HepG2 (cell line): ENCODE measurements at regions not wholly inside any gene's neighbourhood (a gene's known extent, or its start where the extent isn't known, plus 50 kb on each side); places are given as distances from the start of the nearest gene placed in this dataset.

Experiments
- ATAC-seq: fragments of 200-7000 bp; cut with Tn5 transposase; 3 replicates; pipeline ENCODE4 v1.9.1; 2020; ENCODE audit warnings: mild to moderate bottlenecking, moderate library complexity
- BruUV-seq: library from RNA; stranded (reverse); fragments of 400-500 nt; replicated peaks from 2 replicates; lab custom pipeline; 2021; lab: Mats Ljungman, UMichigan
- CTCF ChIA-PET: fragments of 300-600 bp; formaldehyde crosslinking; extraction: SDS; loops from one replicate; lab custom pipeline; 2021; ENCODE audit warnings: low total read pairs, inconsistent platforms, low intra/inter-chr PET ratio; lab: Yijun Ruan, JAX
- POLR2A ChIA-PET: fragments of 350-600 bp; sonication (Branson Sonifier 250); formaldehyde crosslinking; loops from one replicate; lab custom pipeline; 2020; ENCODE audit warnings: antibody characterized with exemption, inconsistent platforms; lab: Yijun Ruan, JAX
- DNase-seq: peaks from one replicate; pipeline ENCODE4 v3.0.0-alpha.2; 2015; ENCODE audit warnings: low spot score
- FAIRE-seq: peaks from 3 replicates; lab custom pipeline; 2011; peaks lifted over from hg19 to GRCh38; lab: Jason Lieb, UNC
- H2AFZ ChIP-seq: one replicate; pipeline ENCODE4 v1.6.1; 2011; ENCODE audit warnings: low read length, inconsistent platforms
- H3K27ac ChIP-seq: fragments of 300-600 bp; 3 replicates; pipeline ENCODE4 v1.8.0; 2011; ENCODE audit warnings: mixed run types, mild to moderate bottlenecking, mixed read lengths, low read length, inconsistent platforms; ENCODE audit not compliant: insufficient read depth; ENCODE audit errors: extremely low read length
- H3K27me3 ChIP-seq, 2 experiments: fragments of 200-600 bp in 1 of 2; 2 replicates in 1 of 2; 3 replicates in 1 of 2; pipeline versions ENCODE4 v1.6.0 to v1.8.0; 2011; ENCODE audit warnings: low read length in 2 of 2, mild to moderate bottlenecking in 2 of 2, moderate library complexity in 2 of 2, inconsistent platforms in 1 of 2; ENCODE audit not compliant: insufficient read depth in 2 of 2, control insufficient read depth in 1 of 2
- H3K36me3 ChIP-seq, 2 experiments: fragments of 200-600 bp in 1 of 2; replicated peaks in 1 of 2; 2 replicates in 1 of 2; 3 replicates in 1 of 2; pipeline versions ENCODE4 v1.5.1 to v1.8.0; 2011; ENCODE audit warnings: low read length in 2 of 2, inconsistent platforms in 1 of 2; ENCODE audit not compliant: insufficient read depth in 2 of 2, control insufficient read depth in 1 of 2
- H3K4me1 ChIP-seq: 2 replicates; pipeline ENCODE4 v1.5.1; 2012; ENCODE audit warnings: low read length, inconsistent platforms; ENCODE audit not compliant: insufficient read depth
- H3K4me2 ChIP-seq: 2 replicates; pipeline ENCODE4 v1.6.0; 2011; ENCODE audit warnings: low read depth, low read length, inconsistent platforms
- H3K4me3 ChIP-seq, 3 experiments: fragments of 200-600 bp in 1 of 3; sonication (generic), shearing (Covaris generic) in 1 of 3; replicated peaks in 1 of 3; 2 replicates each; pipeline ENCODE4 v1.5.1; 2011 to 2016; ENCODE audit warnings: low read length in 3 of 3, inconsistent platforms in 2 of 3, low read depth in 2 of 3, mild to moderate bottlenecking in 2 of 3, control low read depth in 1 of 3, mixed read lengths in 1 of 3; ENCODE audit not compliant: insufficient read depth in 1 of 3
- H3K79me2 ChIP-seq: one replicate; pipeline ENCODE4 v1.6.1; 2011; ENCODE audit warnings: low read length, inconsistent platforms; ENCODE audit not compliant: insufficient read depth
- H3K9ac ChIP-seq: 2 replicates; pipeline ENCODE4 v1.6.0; 2011; ENCODE audit warnings: mild to moderate bottlenecking, low read depth, low read length, inconsistent platforms; ENCODE audit not compliant: insufficient read depth
- H3K9me3 ChIP-seq: 2 replicates; pipeline ENCODE4 v1.5.1; 2012; ENCODE audit warnings: mild to moderate bottlenecking, low read length
- H4K20me1 ChIP-seq: 2 replicates; pipeline ENCODE4 v1.6.0; 2011; ENCODE audit warnings: inconsistent platforms, mild to moderate bottlenecking, low read length, moderate library complexity; ENCODE audit not compliant: insufficient read depth
- ADNP ChIP-seq: sonication (generic); formaldehyde crosslinking; IDR thresholded peaks from 2 replicates; pipeline ENCODE4 v1.4.0; 2020; ENCODE audit warnings: missing genetic modification reagents
- CEBPB ChIP-seq: IDR thresholded peaks from 2 replicates; pipeline ENCODE4 v1.6.1; 2011; ENCODE audit warnings: low read depth, low read length, improper control_type of control experiment, borderline replicate concordance
- ESRRA ChIP-seq: sonication (generic); formaldehyde crosslinking; IDR thresholded peaks from 2 replicates; pipeline ENCODE4 v1.5.1; 2020; ENCODE audit warnings: mild to moderate bottlenecking, low read depth, missing genetic modification reagents
- IRX3 ChIP-seq: sonication (generic); formaldehyde crosslinking; IDR thresholded peaks from 2 replicates; pipeline ENCODE4 v1.8.1; 2023; ENCODE audit warnings: mild to moderate bottlenecking, low read depth, missing genetic modification reagents, borderline replicate concordance
- KDM3A ChIP-seq: IDR thresholded peaks from 2 replicates; pipeline ENCODE4 v1.6.1; 2018; ENCODE audit warnings: low read depth, missing compliant biosample characterization
- MTERF4 ChIP-seq: sonication (generic); formaldehyde crosslinking; IDR thresholded peaks from 2 replicates; pipeline ENCODE4 v1.8.0; 2023; ENCODE audit warnings: mild to moderate bottlenecking, missing genetic modification reagents
- NFE2 ChIP-seq: sonication (generic); formaldehyde crosslinking; IDR thresholded peaks from 2 replicates; pipeline ENCODE4 v1.4.0; 2020; ENCODE audit warnings: missing genetic modification reagents
- POGK ChIP-seq: sonication (generic); formaldehyde crosslinking; conservative IDR thresholded peaks from 2 replicates; pipeline ENCODE4 v1.8.0; 2022; ENCODE audit warnings: mild to moderate bottlenecking, moderate library complexity, missing genetic modification reagents
- TFDP2 ChIP-seq: sonication (generic); formaldehyde crosslinking; IDR thresholded peaks from 2 replicates; pipeline ENCODE4 v1.4.0; 2020; ENCODE audit warnings: missing genetic modification reagents
- TOE1 ChIP-seq: sonication (generic); formaldehyde crosslinking; IDR thresholded peaks from 2 replicates; pipeline ENCODE4 v1.4.0; 2020; ENCODE audit warnings: mild to moderate bottlenecking, missing genetic modification reagents
- ZFYVE20 ChIP-seq: sonication (generic); formaldehyde crosslinking; IDR thresholded peaks from 2 replicates; pipeline ENCODE4 v1.8.0; 2023; ENCODE audit warnings: low read depth, mild to moderate bottlenecking, moderate library complexity, missing genetic modification reagents, borderline replicate concordance
- ZNF274 ChIP-seq: sonication (generic); formaldehyde crosslinking; IDR thresholded peaks from 2 replicates; pipeline ENCODE4 v1.5.1; 2020; ENCODE audit warnings: mild to moderate bottlenecking, missing genetic modification reagents
- ZNF614 ChIP-seq: IDR thresholded peaks from 2 replicates; pipeline ENCODE4 v1.6.1; 2018; ENCODE audit warnings: missing biosample characterization, missing genetic modification reagents, inconsistent platforms, borderline replicate concordance
- ZNF746 ChIP-seq: sonication (generic); formaldehyde crosslinking; IDR thresholded peaks from 2 replicates; pipeline ENCODE4 v1.8.0; 2022; ENCODE audit warnings: mild to moderate bottlenecking, missing genetic modification reagents
- ZNF776 ChIP-seq: sonication (generic); formaldehyde crosslinking; IDR thresholded peaks from 2 replicates; pipeline ENCODE4 v1.4.0; 2020; ENCODE audit warnings: mild to moderate bottlenecking, missing genetic modification reagents
- ZSCAN20 ChIP-seq: sonication (generic); formaldehyde crosslinking; IDR thresholded peaks from 2 replicates; pipeline ENCODE4 v1.4.0; 2020; ENCODE audit warnings: missing genetic modification reagents, mild to moderate bottlenecking, borderline replicate concordance
- WGBS: methylation state at CpG from one replicate; pipeline ENCODE4 v1.1.6; 2017; ENCODE audit warnings: low lambda C conversion rate; 5-methylcytosine and 5-hydroxymethylcytosine counted together
- in situ Hi-C: cut with HindIII; loops from 2 replicates; pipeline ENCODE4 v1.10.0; 2017; ENCODE audit warnings: low pct_unique_long_range_greater_than_20kb; ENCODE audit not compliant: extremely low pct_ligation_motif_present
- intact Hi-C: fragments of 100-400 bp; cut with micrococcal nuclease; formaldehyde crosslinking; loops from one replicate; pipeline ENCODE4 v1.10.0; 2022; ENCODE audit not compliant: unreplicated experiment

GRCh38 chr1:209230314-209230713 is 353.2 kb upstream of the CAMK1G start:
- intact Hi-C loops (no loop called here), in situ Hi-C loops (no loop called here)
- H3K4me1 ChIP-seq, result no peaks in the 10 kb centered on the region
- 0% methylated on average over 1 of the region's 1 CpG for WGBS
- no peaks in the 10 kb centered on the region for H4K20me1 ChIP-seq
- H3K4me2 ChIP-seq, result no peak overlapping the region
- DNase-seq (no peak), ATAC-seq (no peak), FAIRE-seq (no peak)
- H3K79me2 ChIP-seq, result no peaks in the 10 kb centered on the region
- H2AFZ ChIP-seq, result no peak overlapping the region
- peaks cover 19% of the 10 kb centered on the region; the same call in 1 of the 2 replicates for H3K9me3 ChIP-seq
- TF ChIP-seq ZNF614 (CRISPR knock-in tag) (no peak), ESRRA (no peak), ZFYVE20 (CRISPR knock-in tag) (no peak), TFDP2 (no peak), CEBPB (no peak), ZNF776 (CRISPR knock-in tag) (no peak), ADNP (CRISPR knock-in tag) (no peak), KDM3A (CRISPR knock-in tag) (no peak), POGK (CRISPR knock-in tag) (no peak), TOE1 (CRISPR knock-in tag) (no peak), MTERF4 (CRISPR knock-in tag) (no peak), ZNF746 (no peak), NFE2 (CRISPR knock-in tag) (no peak), IRX3 (CRISPR knock-in tag) (no peak), ZSCAN20 (CRISPR knock-in tag) (no peak), ZNF274 (no peak)
- H3K9ac ChIP-seq, result no peak overlapping the region
- POLR2A ChIA-PET, result no interaction called here
- no TSS peak for BruUV-seq
- H3K27ac ChIP-seq, result no peak overlapping the region
- no peaks in the 10 kb centered on the region for H3K36me3 ChIP-seq
- H3K27me3 ChIP-seq, result no peaks in the 10 kb centered on the region
- CTCF ChIA-PET, result no interaction called here
- H3K4me3 ChIP-seq, result no peak overlapping the region
